Mesendoderm (in vitro differentiated cells): ENCODE measurements at regions not wholly inside any gene's neighbourhood (a gene's known extent, or its start where the extent isn't known, plus 50 kb on each side); places are given as distances from the start of the nearest gene placed in this dataset.
A peak's percentile ranks its signal among the peaks of the same experiment; 100 is the strongest.

Experiments
- DNase-seq: peaks from one replicate; pipeline ENCODE4 v3.0.0; 2013
- H2AK5ac ChIP-seq: 2 replicates; pipeline ENCODE4 v1.6.1; 2013; ENCODE audit warnings: low read length, inconsistent platforms
- H2BK120ac ChIP-seq: 2 replicates; pipeline ENCODE4 v1.6.1; 2013; ENCODE audit warnings: low read depth, mild to moderate bottlenecking, low read length, moderate library complexity, mixed read lengths
- H2BK15ac ChIP-seq: replicated peaks from 2 replicates; pipeline ENCODE4 v1.6.1; 2013; ENCODE audit warnings: low read depth, mild to moderate bottlenecking, moderate library complexity
- H2BK5ac ChIP-seq: 2 replicates; pipeline ENCODE4 v1.6.1; 2013; ENCODE audit warnings: low read length, inconsistent platforms
- H3K18ac ChIP-seq: 2 replicates; pipeline ENCODE4 v1.6.1; 2013; ENCODE audit warnings: mild to moderate bottlenecking, low read length, mixed read lengths
- H3K23ac ChIP-seq: one replicate; pipeline ENCODE4 v1.6.1; 2013; ENCODE audit warnings: low read length
- H3K27ac ChIP-seq: 2 replicates; pipeline ENCODE4 v1.5.1; 2013; ENCODE audit warnings: low read depth, mild to moderate bottlenecking, inconsistent platforms, low read length, moderate library complexity
- H3K27me3 ChIP-seq: 2 replicates; pipeline ENCODE4 v1.6.1; 2013; ENCODE audit warnings: low read length, control low read depth, mild to moderate bottlenecking, inconsistent platforms; ENCODE audit not compliant: insufficient read depth, poor library complexity
- H3K36me3 ChIP-seq: 2 replicates; pipeline ENCODE4 v1.6.1; 2013; ENCODE audit warnings: low read length, inconsistent platforms; ENCODE audit not compliant: control insufficient read depth, insufficient read depth
- H3K4ac ChIP-seq: one replicate; pipeline ENCODE4 v1.6.1; 2013; ENCODE audit warnings: low read depth, mild to moderate bottlenecking, low read length, moderate library complexity
- H3K4me1 ChIP-seq: 2 replicates; pipeline ENCODE4 v1.6.1; 2013; ENCODE audit warnings: low read depth, low read length, inconsistent platforms; ENCODE audit not compliant: control insufficient read depth
- H3K4me2 ChIP-seq: 2 replicates; pipeline ENCODE4 v1.6.1; 2013; ENCODE audit warnings: low read length
- H3K4me3 ChIP-seq: 2 replicates; pipeline ENCODE4 v1.5.1; 2013; ENCODE audit warnings: mild to moderate bottlenecking, low read length
- H3K56ac ChIP-seq: one replicate; pipeline ENCODE4 v1.6.1; 2013; ENCODE audit warnings: low read length
- H3K79me1 ChIP-seq: 2 replicates; pipeline ENCODE4 v1.6.1; 2013; ENCODE audit warnings: low read length, inconsistent platforms
- H3K79me2 ChIP-seq: 2 replicates; pipeline ENCODE4 v1.6.1; 2013; ENCODE audit warnings: mild to moderate bottlenecking, low read length; ENCODE audit not compliant: control insufficient read depth, insufficient read depth
- H3K9ac ChIP-seq: 2 replicates; pipeline ENCODE4 v1.6.1; 2013; ENCODE audit warnings: low read length, inconsistent platforms
- H4K5ac ChIP-seq: one replicate; pipeline ENCODE4 v1.6.1; 2013; ENCODE audit warnings: low read length
- H4K8ac ChIP-seq: one replicate; pipeline ENCODE4 v1.6.1; 2013; ENCODE audit warnings: low read depth, mild to moderate bottlenecking, control low read depth, low read length, moderate library complexity
- WGBS: extraction: QIAGEN DNeasy Blood & Tissue Kit; methylation state at CpG from one replicate; pipeline ENCODE4 v1.1.7; 2013; ENCODE audit warnings: low lambda C conversion rate, missing lambda C conversion rate; ENCODE audit not compliant: insufficient coverage; ENCODE audit errors: extremely low coverage; 5-methylcytosine and 5-hydroxymethylcytosine counted together

DNA sequence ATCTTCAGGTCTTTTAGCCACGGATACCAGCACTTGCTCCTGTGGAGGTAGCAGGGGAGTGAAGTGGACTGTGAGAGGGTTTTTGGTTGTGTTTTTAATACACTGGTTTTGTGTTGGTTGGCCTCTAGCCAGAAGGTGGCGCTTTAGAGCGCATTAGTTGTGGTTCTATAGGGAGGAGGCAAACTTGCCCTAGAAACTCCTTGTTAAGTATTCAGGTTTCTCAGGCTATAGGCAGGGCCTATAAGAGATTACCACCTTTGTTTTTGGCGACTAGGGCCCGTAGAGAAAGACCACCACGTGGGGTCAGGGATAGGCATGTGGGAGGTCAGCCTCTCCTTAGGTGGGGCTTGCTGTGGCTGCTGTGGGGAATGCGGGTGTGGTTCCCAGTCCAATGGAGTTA is 221.6 kb upstream of the SPANXN4 start:
- no peaks in the 10 kb centered on the region for H3K4me1 ChIP-seq
- H4K8ac ChIP-seq = no peak overlapping the region
- H3K18ac ChIP-seq = no peak overlapping the region
- no peak overlapping the region for H3K4ac ChIP-seq
- H3K4me2 ChIP-seq = no peak overlapping the region
- no peak overlapping the region for H2AK5ac ChIP-seq
- no peak overlapping the region for H3K27ac ChIP-seq
- no peaks in the 10 kb centered on the region for H3K79me2 ChIP-seq
- H4K5ac ChIP-seq = no peak overlapping the region
- no peaks in the 10 kb centered on the region for H3K79me1 ChIP-seq
- no peaks in the 10 kb centered on the region for H3K27me3 ChIP-seq
- H3K4me3 ChIP-seq = no peak overlapping the region
- H2BK5ac ChIP-seq = no peak overlapping the region
- H3K9ac ChIP-seq = no peak overlapping the region
- DNase-seq = peak; percentile 63
- no peak overlapping the region for H3K23ac ChIP-seq
- H2BK15ac ChIP-seq = no peak overlapping the region
- WGBS = no CpG with 5 or more reads among the region's 7 CpGs
- H3K56ac ChIP-seq = peak overlapping the region; percentile 42
- no peak overlapping the region for H2BK120ac ChIP-seq
- H3K36me3 ChIP-seq = no peaks in the 10 kb centered on the region

DNA sequence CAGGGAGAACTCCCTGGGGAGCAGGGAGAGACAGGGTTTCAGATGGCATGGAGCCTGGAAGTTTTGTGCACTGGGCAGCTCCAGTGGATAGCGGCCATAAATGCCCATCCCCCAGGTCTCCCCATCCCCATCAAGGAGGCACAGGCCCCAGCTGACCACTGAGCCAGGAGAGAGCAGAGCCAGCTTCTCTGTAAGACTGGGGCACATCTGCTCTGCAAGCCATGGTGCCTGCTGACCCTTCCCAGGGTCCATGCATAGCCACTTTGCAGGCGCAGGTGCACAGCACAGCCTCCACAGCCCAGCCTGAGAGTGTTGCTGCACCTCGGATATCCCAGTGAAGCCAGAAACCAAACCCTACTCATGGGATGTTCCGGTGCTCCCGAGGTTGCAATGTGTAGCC is 206.3 kb upstream of the SPANXN4 start:
- no peaks in the 10 kb centered on the region for H3K79me1 ChIP-seq
- H4K8ac ChIP-seq = no peak overlapping the region
- no peak overlapping the region for H3K4me3 ChIP-seq
- no peak overlapping the region for H2BK5ac ChIP-seq
- no peak overlapping the region for H3K27ac ChIP-seq
- no peak overlapping the region for H2AK5ac ChIP-seq
- H3K9ac ChIP-seq = no peak overlapping the region
- no peaks in the 10 kb centered on the region for H3K4me1 ChIP-seq
- no peaks in the 10 kb centered on the region for H3K36me3 ChIP-seq
- H2BK15ac ChIP-seq = no peak overlapping the region
- no peak overlapping the region for H3K23ac ChIP-seq
- H3K4ac ChIP-seq = no peak overlapping the region
- DNase-seq = no peak
- H3K18ac ChIP-seq = no peak overlapping the region
- H3K56ac ChIP-seq = no peak overlapping the region
- H3K27me3 ChIP-seq = no peaks in the 10 kb centered on the region
- H3K79me2 ChIP-seq = no peaks in the 10 kb centered on the region
- no peak overlapping the region for H3K4me2 ChIP-seq
- no peak overlapping the region for H4K5ac ChIP-seq
- no CpG with 5 or more reads among the region's 5 CpGs for WGBS
- H2BK120ac ChIP-seq = no peak overlapping the region

DNA sequence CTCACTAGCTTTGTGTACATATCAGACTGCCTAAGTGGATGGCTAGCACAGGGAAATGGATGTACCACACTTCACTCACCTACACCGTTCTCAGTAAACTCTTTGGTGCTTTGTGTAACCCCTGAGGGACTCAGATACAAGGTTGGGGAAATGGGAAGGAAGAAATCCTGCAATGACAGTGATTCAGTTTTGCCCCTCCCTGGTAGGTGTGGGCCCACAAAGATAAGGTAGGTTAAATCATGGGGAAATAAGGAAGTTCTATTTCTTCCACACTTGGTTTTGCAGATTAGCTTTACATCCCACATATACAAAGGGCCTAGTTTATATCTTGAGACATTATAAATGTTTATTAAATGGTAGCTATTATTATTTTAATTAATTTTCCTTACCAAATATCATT is 197.6 kb upstream of the SPANXN4 start:
- no peak overlapping the region for H3K4me3 ChIP-seq
- H4K5ac ChIP-seq = no peak overlapping the region
- DNase-seq = no peak
- H3K4ac ChIP-seq = no peak overlapping the region
- H2BK5ac ChIP-seq = no peak overlapping the region
- H3K4me2 ChIP-seq = no peak overlapping the region
- no CpG with 5 or more reads among the region's 1 CpG for WGBS
- H3K9ac ChIP-seq = no peak overlapping the region
- H4K8ac ChIP-seq = no peak overlapping the region
- H3K27ac ChIP-seq = no peak overlapping the region
- H3K56ac ChIP-seq = no peak overlapping the region
- no peak overlapping the region for H3K23ac ChIP-seq
- H3K79me1 ChIP-seq = no peaks in the 10 kb centered on the region
- no peaks in the 10 kb centered on the region for H3K27me3 ChIP-seq
- no peaks in the 10 kb centered on the region for H3K36me3 ChIP-seq
- H3K79me2 ChIP-seq = no peaks in the 10 kb centered on the region
- no peaks in the 10 kb centered on the region for H3K4me1 ChIP-seq
- no peak overlapping the region for H2BK15ac ChIP-seq
- H3K18ac ChIP-seq = no peak overlapping the region
- H2AK5ac ChIP-seq = no peak overlapping the region
- H2BK120ac ChIP-seq = no peak overlapping the region

DNA sequence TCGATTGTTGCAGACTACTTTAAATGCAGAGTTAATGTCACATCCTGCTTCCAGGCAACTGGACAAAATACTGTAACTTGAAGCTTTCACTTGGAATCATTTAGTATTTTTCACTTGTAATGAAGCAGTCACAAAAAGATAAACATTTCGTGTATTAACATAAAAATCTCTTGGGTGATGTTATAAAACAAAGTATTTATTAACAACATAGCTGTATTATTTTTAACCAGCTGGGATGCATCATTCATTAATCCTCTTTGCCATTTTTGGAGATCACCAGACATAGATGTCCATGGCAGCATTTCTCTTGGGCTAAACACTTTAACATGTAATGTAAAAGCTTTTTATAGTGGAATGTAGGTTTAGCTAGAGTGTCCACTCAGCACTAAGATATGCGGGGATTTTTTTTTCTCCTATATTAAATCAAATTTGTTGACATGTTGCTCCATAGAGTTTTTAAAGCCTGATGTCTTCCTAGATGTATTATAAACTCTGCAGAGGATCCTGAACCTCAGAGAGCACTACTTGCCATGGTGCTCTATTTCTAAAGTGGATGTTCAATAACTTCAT is 193.7 kb upstream of the SPANXN4 start:
- no peak overlapping the region for H3K4ac ChIP-seq
- no peak overlapping the region for H2BK15ac ChIP-seq
- no peak overlapping the region for H3K4me3 ChIP-seq
- H4K5ac ChIP-seq = no peak overlapping the region
- no peaks in the 10 kb centered on the region for H3K79me2 ChIP-seq
- no peaks in the 10 kb centered on the region for H3K4me1 ChIP-seq
- no peak overlapping the region for H3K4me2 ChIP-seq
- WGBS = no CpG with 5 or more reads among the region's 3 CpGs
- H3K18ac ChIP-seq = no peak overlapping the region
- H2AK5ac ChIP-seq = no peak overlapping the region
- no peak overlapping the region for H3K27ac ChIP-seq
- H3K9ac ChIP-seq = no peak overlapping the region
- H2BK120ac ChIP-seq = no peak overlapping the region
- no peak for DNase-seq
- H4K8ac ChIP-seq = no peak overlapping the region
- no peaks in the 10 kb centered on the region for H3K27me3 ChIP-seq
- no peaks in the 10 kb centered on the region for H3K79me1 ChIP-seq
- H3K36me3 ChIP-seq = no peaks in the 10 kb centered on the region
- H2BK5ac ChIP-seq = no peak overlapping the region
- H3K56ac ChIP-seq = no peak overlapping the region
- no peak overlapping the region for H3K23ac ChIP-seq

DNA sequence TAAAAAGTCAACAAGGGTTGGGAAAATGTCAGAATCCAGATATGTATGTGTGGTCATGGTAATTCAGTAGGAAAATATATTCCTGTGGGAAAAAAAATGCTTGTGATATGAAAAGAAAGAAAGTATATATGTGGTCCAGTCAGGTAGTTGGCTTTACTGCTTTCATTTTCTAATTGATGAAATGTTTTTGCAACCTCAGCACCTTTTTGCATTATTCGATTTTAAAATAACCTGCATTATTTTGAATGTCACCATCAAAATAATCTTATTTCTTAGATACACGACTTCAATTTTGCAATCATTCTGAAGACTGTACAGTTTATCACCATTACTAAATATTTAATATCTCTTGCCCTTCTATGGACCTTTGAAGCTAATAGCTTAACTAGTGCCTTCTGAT is 170.8 kb upstream of the SPANXN4 start:
- no peak overlapping the region for H2BK120ac ChIP-seq
- H3K56ac ChIP-seq = no peak overlapping the region
- no peak overlapping the region for H4K8ac ChIP-seq
- no peaks in the 10 kb centered on the region for H3K27me3 ChIP-seq
- no peaks in the 10 kb centered on the region for H3K4me1 ChIP-seq
- no peak overlapping the region for H4K5ac ChIP-seq
- no peak for DNase-seq
- no peak overlapping the region for H3K27ac ChIP-seq
- H3K4ac ChIP-seq = no peak overlapping the region
- H3K4me2 ChIP-seq = no peak overlapping the region
- H3K79me1 ChIP-seq = no peaks in the 10 kb centered on the region
- H3K23ac ChIP-seq = no peak overlapping the region
- no CpG with 5 or more reads among the region's 2 CpGs for WGBS
- H2BK5ac ChIP-seq = no peak overlapping the region
- H2BK15ac ChIP-seq = no peak overlapping the region
- H3K79me2 ChIP-seq = no peaks in the 10 kb centered on the region
- H2AK5ac ChIP-seq = no peak overlapping the region
- no peak overlapping the region for H3K4me3 ChIP-seq
- no peaks in the 10 kb centered on the region for H3K36me3 ChIP-seq
- no peak overlapping the region for H3K18ac ChIP-seq
- H3K9ac ChIP-seq = no peak overlapping the region

DNA sequence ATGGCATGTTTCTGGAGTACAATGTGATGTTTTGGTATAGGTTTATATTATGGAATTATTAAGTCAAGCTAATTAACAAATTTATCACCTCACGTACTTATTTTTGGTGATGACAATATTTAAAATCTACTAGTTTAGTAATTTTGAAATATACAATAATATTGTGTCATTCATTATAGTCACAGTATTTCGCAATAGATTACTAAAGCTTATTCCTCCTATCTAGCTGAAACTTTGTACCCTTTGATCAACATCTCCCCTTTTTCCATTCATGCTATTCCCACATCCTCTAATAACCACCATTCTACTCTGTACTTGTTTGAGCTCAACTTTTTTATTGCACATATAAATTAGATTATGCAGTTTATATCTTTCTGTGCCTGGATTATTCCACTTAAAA is 164.8 kb upstream of the SPANXN4 start:
- Histone ChIP-seq H4K8ac (no peak overlapping the region), H3K79me2 (no peaks in the 10 kb centered on the region), H2BK120ac (no peak overlapping the region), H3K4me1 (no peaks in the 10 kb centered on the region), H3K9ac (no peak overlapping the region), H3K23ac (no peak overlapping the region), H3K27me3 (no peaks in the 10 kb centered on the region), H3K36me3 (no peaks in the 10 kb centered on the region), H3K4me3 (no peak overlapping the region), H3K79me1 (no peaks in the 10 kb centered on the region), H3K4ac (no peak overlapping the region), H3K27ac (no peak overlapping the region), H2BK15ac (no peak overlapping the region), H2BK5ac (no peak overlapping the region), H2AK5ac (no peak overlapping the region), H3K56ac (no peak overlapping the region), H3K4me2 (no peak overlapping the region), H3K18ac (no peak overlapping the region), H4K5ac (no peak overlapping the region)
- no peak for DNase-seq
- no CpG with 5 or more reads among the region's 2 CpGs for WGBS
